Sigmoid colon (tissue), 4 donors: ENCODE measurements at regions not wholly inside any gene's neighbourhood (a gene's known extent, or its start where the extent isn't known, plus 50 kb on each side); places are given as distances from the start of the nearest gene placed in this dataset.

Source experiments
- EP300 ChIP-seq, 4 donors: sonication (generic); formaldehyde crosslinking; IDR thresholded peaks; one replicate each; pipeline ENCODE4 v1.6.1; 2017; ENCODE audit warnings: antibody characterized with exemption in 4 of 4
- POLR2A ChIP-seq, 2 donors: fragments of 450-650 bp; IDR thresholded peaks; one replicate each; pipeline ENCODE4 v1.6.1; 2016; ENCODE audit warnings: antibody characterized with exemption in 2 of 2, mild to moderate bottlenecking in 2 of 2, moderate library complexity in 2 of 2
- POLR2AphosphoS5 ChIP-seq, 4 donors: sonication (generic); formaldehyde crosslinking; IDR thresholded peaks; one replicate each; pipeline ENCODE4 v1.6.1; 2017; ENCODE audit warnings: antibody characterized with exemption in 4 of 4
- TF ChIP-seq, protein P1 (sequence below), 4 experiments: fragments of 450-650 bp in 3 of 4; fragments of 200-600 bp in 1 of 4; IDR thresholded peaks; one replicate each; pipeline ENCODE4 v1.5.1; 2016 to 2019; ENCODE audit warnings: antibody characterized with exemption in 4 of 4, mild to moderate bottlenecking in 3 of 4, moderate library complexity in 2 of 4

DNA sequence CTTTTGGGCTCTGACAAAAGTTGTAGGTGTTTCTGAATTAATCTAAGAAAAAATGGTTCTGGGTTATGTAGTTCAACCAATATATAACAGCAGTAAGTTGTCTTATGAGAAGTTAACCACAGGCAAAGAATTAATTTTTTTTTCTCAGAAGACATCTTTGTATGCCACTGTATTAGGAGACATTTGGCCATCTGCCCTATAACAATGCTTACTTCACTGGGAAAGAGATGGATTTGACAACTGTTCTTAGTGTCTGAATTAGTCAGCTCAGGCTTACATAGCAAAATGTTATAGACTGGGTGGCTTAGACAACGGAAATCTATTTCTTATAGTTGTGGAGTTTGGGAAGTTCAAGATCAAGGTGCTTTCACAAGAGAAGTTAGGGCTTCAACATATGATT is 508.1 kb downstream of the STIM2 start:
- TF ChIP-seq POLR2A (IDR thresholded peaks at IDR 0.05) (no peak), EP300 (IDR thresholded peaks at IDR 0.05) (no peak), POLR2AphosphoS5 (IDR thresholded peaks at IDR 0.05) (no peak)
- TF ChIP-seq, protein P1, sequence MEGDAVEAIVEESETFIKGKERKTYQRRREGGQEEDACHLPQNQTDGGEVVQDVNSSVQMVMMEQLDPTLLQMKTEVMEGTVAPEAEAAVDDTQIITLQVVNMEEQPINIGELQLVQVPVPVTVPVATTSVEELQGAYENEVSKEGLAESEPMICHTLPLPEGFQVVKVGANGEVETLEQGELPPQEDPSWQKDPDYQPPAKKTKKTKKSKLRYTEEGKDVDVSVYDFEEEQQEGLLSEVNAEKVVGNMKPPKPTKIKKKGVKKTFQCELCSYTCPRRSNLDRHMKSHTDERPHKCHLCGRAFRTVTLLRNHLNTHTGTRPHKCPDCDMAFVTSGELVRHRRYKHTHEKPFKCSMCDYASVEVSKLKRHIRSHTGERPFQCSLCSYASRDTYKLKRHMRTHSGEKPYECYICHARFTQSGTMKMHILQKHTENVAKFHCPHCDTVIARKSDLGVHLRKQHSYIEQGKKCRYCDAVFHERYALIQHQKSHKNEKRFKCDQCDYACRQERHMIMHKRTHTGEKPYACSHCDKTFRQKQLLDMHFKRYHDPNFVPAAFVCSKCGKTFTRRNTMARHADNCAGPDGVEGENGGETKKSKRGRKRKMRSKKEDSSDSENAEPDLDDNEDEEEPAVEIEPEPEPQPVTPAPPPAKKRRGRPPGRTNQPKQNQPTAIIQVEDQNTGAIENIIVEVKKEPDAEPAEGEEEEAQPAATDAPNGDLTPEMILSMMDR (IDR thresholded peaks at IDR 0.05), result no peak
